K562 (cell line): ENCODE measurements at regions not wholly inside any gene's neighbourhood (a gene's known extent, or its start where the extent isn't known, plus 50 kb on each side); places are given as distances from the start of the nearest gene placed in this dataset.
A peak's percentile ranks its signal among the peaks of the same experiment; 100 is the strongest.

Source experiments
- CBFA2T2 ChIP-seq: fragments of 450-650 bp; conservative IDR thresholded peaks from 2 replicates; pipeline ENCODE4 v1.6.1; 2017; ENCODE audit warnings: mild to moderate bottlenecking
- RFX7 ChIP-seq: fragments of 250-450 bp; sonication (Bioruptor Pico); IDR thresholded peaks from 2 replicates; pipeline ENCODE4 v1.5.1; 2021; ENCODE audit warnings: mild to moderate bottlenecking
- YY1 ChIP-seq, 3 experiments: IDR thresholded peaks; 2 replicates each; pipeline ENCODE4 v1.6.1; 2011; ENCODE audit warnings: low read length in 2 of 3, mild to moderate bottlenecking in 2 of 3, moderate library complexity in 2 of 3, borderline replicate concordance in 1 of 3, control low read depth in 1 of 3, low read depth in 1 of 3; ENCODE audit not compliant: insufficient read depth in 3 of 3, insufficient replicate concordance in 2 of 3, control insufficient read depth in 1 of 3, insufficient read length in 1 of 3; ENCODE audit errors: extremely low read depth in 1 of 3

GRCh38 chr1:65021795-65022194 lies 55.4 kb upstream of the JAK1 start:
- TF ChIP-seq CBFA2T2 (peak; percentile 99), YY1 (IDR thresholded peaks at IDR 0.05; ENCODE audit: borderline replicate concordance in 1 of 3, control insufficient read depth in 1 of 3, extremely low read depth in 1 of 3, insufficient read depth in 3 of 3, insufficient read length in 1 of 3, insufficient replicate concordance in 2 of 3, low read depth in 1 of 3, low read length in 2 of 3) (no peak), RFX7 (CRISPR knock-in tag) (no peak)
